ENCODE measurements at regions not wholly inside any gene's neighbourhood (a gene's known extent, or its start where the extent isn't known, plus 50 kb on each side); places are given as distances from the start of the nearest gene placed in this dataset.

DNA sequence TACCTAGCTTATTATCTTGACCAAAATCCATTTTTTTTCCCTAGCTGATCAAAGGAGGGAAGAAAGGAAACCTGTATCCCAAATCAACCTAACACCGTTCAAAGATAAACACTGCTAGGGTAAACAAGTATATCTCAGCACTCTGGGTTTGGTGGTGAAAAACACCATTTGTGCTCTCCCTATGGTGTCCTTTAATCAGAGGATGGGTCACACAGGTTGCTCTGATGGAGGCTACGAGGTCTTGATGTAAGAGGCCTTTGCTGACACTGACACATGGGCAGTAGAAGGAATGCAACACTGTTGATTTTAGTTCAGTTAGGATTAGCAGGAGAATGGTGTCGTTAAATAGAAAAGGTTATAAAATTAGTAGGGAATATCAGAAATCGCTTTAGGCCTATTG lies 179.3 kb downstream of the HDGFL1 start:
- no peaks in the 10 kb centered on the region for H3K9me3 ChIP-seq (ENCODE audit: control insufficient read depth in 4 of 4, low read length in 3 of 4)
- 46% methylated on average over 4 of the region's 4 CpGs for WGBS
- no peak overlapping the region for H3K27ac ChIP-seq (ENCODE audit: low read depth in 1 of 2, low read length in 2 of 2)
- H3K4me3 ChIP-seq (ENCODE audit: low read depth in 1 of 3, low read length in 3 of 3) = no peak overlapping the region
- TF ChIP-seq, protein P1, sequence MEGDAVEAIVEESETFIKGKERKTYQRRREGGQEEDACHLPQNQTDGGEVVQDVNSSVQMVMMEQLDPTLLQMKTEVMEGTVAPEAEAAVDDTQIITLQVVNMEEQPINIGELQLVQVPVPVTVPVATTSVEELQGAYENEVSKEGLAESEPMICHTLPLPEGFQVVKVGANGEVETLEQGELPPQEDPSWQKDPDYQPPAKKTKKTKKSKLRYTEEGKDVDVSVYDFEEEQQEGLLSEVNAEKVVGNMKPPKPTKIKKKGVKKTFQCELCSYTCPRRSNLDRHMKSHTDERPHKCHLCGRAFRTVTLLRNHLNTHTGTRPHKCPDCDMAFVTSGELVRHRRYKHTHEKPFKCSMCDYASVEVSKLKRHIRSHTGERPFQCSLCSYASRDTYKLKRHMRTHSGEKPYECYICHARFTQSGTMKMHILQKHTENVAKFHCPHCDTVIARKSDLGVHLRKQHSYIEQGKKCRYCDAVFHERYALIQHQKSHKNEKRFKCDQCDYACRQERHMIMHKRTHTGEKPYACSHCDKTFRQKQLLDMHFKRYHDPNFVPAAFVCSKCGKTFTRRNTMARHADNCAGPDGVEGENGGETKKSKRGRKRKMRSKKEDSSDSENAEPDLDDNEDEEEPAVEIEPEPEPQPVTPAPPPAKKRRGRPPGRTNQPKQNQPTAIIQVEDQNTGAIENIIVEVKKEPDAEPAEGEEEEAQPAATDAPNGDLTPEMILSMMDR (IDR thresholded peaks at IDR 0.05; ENCODE audit: low read depth, low read length, missing input control) = no peak
- TF ChIP-seq TAF1 (conservative IDR thresholded peaks at IDR 0.05) (no peak), HNF4A (conservative IDR thresholded peaks at IDR 0.05) (no peak), SP1 (IDR thresholded peaks at IDR 0.05) (no peak), GABPA (IDR thresholded peaks at IDR 0.05 in 1 of 2, conservative IDR thresholded peaks at IDR 0.05 in 1 of 2) (no peak)
- TF ChIP-seq, protein P2, sequence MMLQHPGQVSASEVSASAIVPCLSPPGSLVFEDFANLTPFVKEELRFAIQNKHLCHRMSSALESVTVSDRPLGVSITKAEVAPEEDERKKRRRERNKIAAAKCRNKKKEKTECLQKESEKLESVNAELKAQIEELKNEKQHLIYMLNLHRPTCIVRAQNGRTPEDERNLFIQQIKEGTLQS (IDR thresholded peaks at IDR 0.05) = no peak
- TF ChIP-seq, protein P3, sequence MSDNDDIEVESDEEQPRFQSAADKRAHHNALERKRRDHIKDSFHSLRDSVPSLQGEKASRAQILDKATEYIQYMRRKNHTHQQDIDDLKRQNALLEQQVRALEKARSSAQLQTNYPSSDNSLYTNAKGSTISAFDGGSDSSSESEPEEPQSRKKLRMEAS (IDR thresholded peaks at IDR 0.05) = no peak
- H3K9ac ChIP-seq (ENCODE audit: low read depth in 1 of 2, low read length in 2 of 2) = no peak overlapping the region
- no peak for DNase-seq (ENCODE audit: low spot score)
- no peaks in the 10 kb centered on the region for H3K27me3 ChIP-seq (ENCODE audit: control insufficient read depth in 4 of 4, insufficient read depth in 4 of 4, low read length in 3 of 4)
- no peaks in the 10 kb centered on the region for H3K36me3 ChIP-seq (ENCODE audit: control insufficient read depth in 4 of 4, insufficient read depth in 3 of 4, low read depth in 1 of 4, low read length in 3 of 4)
- H3K4me1 ChIP-seq (ENCODE audit: control insufficient read depth in 4 of 4, insufficient read depth in 4 of 4, low read length in 3 of 4) = no peaks in the 10 kb centered on the region

DNA sequence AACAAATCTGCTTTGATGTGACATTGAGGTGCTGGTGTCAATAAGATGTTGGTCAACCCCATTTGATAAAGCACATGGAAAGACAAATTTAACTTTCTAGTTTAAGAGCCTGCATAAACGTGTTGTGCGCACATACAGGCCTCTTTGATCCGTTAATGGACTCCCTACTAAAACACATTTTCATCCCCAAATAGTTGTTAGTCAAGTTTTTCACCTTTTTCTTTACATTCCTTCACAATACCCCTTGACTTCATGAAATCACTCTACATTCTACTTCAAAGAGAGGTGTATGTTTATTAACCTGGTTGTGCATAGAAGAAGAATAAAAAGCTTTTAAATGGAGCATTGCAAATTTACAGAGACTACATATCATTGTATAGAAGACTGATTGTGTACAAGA lies 180.3 kb downstream of the HDGFL1 start:
- TF ChIP-seq, protein P3 (IDR thresholded peaks at IDR 0.05) = no peak
- TF ChIP-seq FOXA1 (IDR thresholded peaks at IDR 0.05) (no peak), TAF1 (conservative IDR thresholded peaks at IDR 0.05) (no peak), FOXA2 (IDR thresholded peaks at IDR 0.05) (no peak), HNF4G (IDR thresholded peaks at IDR 0.05) (no peak), SP1 (IDR thresholded peaks at IDR 0.05) (no peak), EGR1 (IDR thresholded peaks at IDR 0.05; ENCODE audit: low read depth in 2 of 2) (no peak)
- TF ChIP-seq, protein P4, sequence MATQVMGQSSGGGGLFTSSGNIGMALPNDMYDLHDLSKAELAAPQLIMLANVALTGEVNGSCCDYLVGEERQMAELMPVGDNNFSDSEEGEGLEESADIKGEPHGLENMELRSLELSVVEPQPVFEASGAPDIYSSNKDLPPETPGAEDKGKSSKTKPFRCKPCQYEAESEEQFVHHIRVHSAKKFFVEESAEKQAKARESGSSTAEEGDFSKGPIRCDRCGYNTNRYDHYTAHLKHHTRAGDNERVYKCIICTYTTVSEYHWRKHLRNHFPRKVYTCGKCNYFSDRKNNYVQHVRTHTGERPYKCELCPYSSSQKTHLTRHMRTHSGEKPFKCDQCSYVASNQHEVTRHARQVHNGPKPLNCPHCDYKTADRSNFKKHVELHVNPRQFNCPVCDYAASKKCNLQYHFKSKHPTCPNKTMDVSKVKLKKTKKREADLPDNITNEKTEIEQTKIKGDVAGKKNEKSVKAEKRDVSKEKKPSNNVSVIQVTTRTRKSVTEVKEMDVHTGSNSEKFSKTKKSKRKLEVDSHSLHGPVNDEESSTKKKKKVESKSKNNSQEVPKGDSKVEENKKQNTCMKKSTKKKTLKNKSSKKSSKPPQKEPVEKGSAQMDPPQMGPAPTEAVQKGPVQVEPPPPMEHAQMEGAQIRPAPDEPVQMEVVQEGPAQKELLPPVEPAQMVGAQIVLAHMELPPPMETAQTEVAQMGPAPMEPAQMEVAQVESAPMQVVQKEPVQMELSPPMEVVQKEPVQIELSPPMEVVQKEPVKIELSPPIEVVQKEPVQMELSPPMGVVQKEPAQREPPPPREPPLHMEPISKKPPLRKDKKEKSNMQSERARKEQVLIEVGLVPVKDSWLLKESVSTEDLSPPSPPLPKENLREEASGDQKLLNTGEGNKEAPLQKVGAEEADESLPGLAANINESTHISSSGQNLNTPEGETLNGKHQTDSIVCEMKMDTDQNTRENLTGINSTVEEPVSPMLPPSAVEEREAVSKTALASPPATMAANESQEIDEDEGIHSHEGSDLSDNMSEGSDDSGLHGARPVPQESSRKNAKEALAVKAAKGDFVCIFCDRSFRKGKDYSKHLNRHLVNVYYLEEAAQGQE (IDR thresholded peaks at IDR 0.05) = no peak
- DNase-seq (ENCODE audit: low spot score) = no peak
- H3K9me3 ChIP-seq (ENCODE audit: control insufficient read depth in 4 of 4, low read length in 3 of 4) = no peaks in the 10 kb centered on the region
- H3K4me3 ChIP-seq (ENCODE audit: low read depth in 1 of 3, low read length in 3 of 3) = no peak overlapping the region
- H3K27me3 ChIP-seq (ENCODE audit: control insufficient read depth in 4 of 4, insufficient read depth in 4 of 4, low read length in 3 of 4) = no peaks in the 10 kb centered on the region
- H3K36me3 ChIP-seq (ENCODE audit: control insufficient read depth in 4 of 4, insufficient read depth in 3 of 4, low read depth in 1 of 4, low read length in 3 of 4) = no peaks in the 10 kb centered on the region
- WGBS = 51% methylated on average over 3 of the region's 3 CpGs
- H3K27ac ChIP-seq (ENCODE audit: low read depth in 1 of 2, low read length in 2 of 2) = no peak overlapping the region
- H3K4me1 ChIP-seq (ENCODE audit: control insufficient read depth in 4 of 4, insufficient read depth in 4 of 4, low read length in 3 of 4) = no peaks in the 10 kb centered on the region
- no peak overlapping the region for H3K9ac ChIP-seq (ENCODE audit: low read depth in 1 of 2, low read length in 2 of 2)

DNA sequence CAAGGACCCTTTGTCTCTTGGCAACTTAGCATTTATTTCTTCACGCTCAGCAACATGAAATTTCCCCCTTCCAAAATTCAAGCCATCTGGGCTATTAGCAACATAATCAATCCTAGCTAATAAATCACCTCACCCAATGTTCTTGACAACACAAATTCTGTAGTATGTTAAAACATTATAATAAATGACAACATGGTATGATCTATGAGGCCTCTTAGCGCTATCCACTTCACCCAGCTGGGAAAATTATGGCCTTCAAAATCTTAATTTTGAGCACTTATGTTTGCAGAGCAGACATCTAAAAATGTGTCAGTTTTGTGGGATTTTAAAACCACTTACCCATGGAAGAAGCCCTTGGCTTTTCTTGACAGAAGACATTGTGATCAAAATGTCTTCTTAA lies 181.9 kb downstream of the HDGFL1 start:
- H3K36me3 ChIP-seq (ENCODE audit: control insufficient read depth in 4 of 4, insufficient read depth in 3 of 4, low read depth in 1 of 4, low read length in 3 of 4) = no peaks in the 10 kb centered on the region
- no peaks in the 10 kb centered on the region for H3K9me3 ChIP-seq (ENCODE audit: control insufficient read depth in 4 of 4, low read length in 3 of 4)
- H3K9ac ChIP-seq (ENCODE audit: low read depth in 1 of 2, low read length in 2 of 2) = no peak overlapping the region
- H3K4me1 ChIP-seq (ENCODE audit: control insufficient read depth in 4 of 4, insufficient read depth in 4 of 4, low read length in 3 of 4) = no peaks in the 10 kb centered on the region
- no peak for DNase-seq (ENCODE audit: low spot score)
- 92% methylated on average over 2 of the region's 2 CpGs for WGBS
- H3K4me3 ChIP-seq (ENCODE audit: low read depth in 1 of 3, low read length in 3 of 3) = no peak overlapping the region
- no peaks in the 10 kb centered on the region for H3K27me3 ChIP-seq (ENCODE audit: control insufficient read depth in 4 of 4, insufficient read depth in 4 of 4, low read length in 3 of 4)
- no peak overlapping the region for H3K27ac ChIP-seq (ENCODE audit: low read depth in 1 of 2, low read length in 2 of 2)
- TF ChIP-seq, protein P3 (IDR thresholded peaks at IDR 0.05) = no peak
- TF ChIP-seq, protein P4 (IDR thresholded peaks at IDR 0.05) = no peak
- TF ChIP-seq TAF1 (conservative IDR thresholded peaks at IDR 0.05) (no peak), HNF4G (IDR thresholded peaks at IDR 0.05) (no peak), FOXA2 (IDR thresholded peaks at IDR 0.05) (no peak), SP1 (IDR thresholded peaks at IDR 0.05) (no peak), EGR1 (IDR thresholded peaks at IDR 0.05; ENCODE audit: low read depth in 2 of 2) (no peak), YY1 (IDR thresholded peaks at IDR 0.05) (no peak), RXRA (IDR thresholded peaks at IDR 0.05) (no peak), FOXA1 (IDR thresholded peaks at IDR 0.05) (no peak), HNF4A (conservative IDR thresholded peaks at IDR 0.05) (no peak), NR2F2 (IDR thresholded peaks at IDR 0.05) (no peak)
- TF ChIP-seq, protein P2 (IDR thresholded peaks at IDR 0.05) = no peak
